Muscle of leg (tissue), 3 donors: ENCODE measurements at regions not wholly inside any gene's neighbourhood (a gene's known extent, or its start where the extent isn't known, plus 50 kb on each side); places are given as distances from the start of the nearest gene placed in this dataset.
A peak's percentile ranks its signal among the peaks of the same experiment; 100 is the strongest.
"Not testable (repeated sequence)": the region's sequence is repeated elsewhere in the genome, so short reads cannot be mapped to it uniquely, and the experiment has no call there.

ENCODE experiments used
- DNase-seq: peaks from one replicate; pipeline ENCODE4 v3.0.0; 2013
- H3K27ac ChIP-seq: one replicate; pipeline ENCODE4 v1.5.1; 2013; ENCODE audit warnings: mild to moderate bottlenecking, low read length, control low read depth
- H3K27me3 ChIP-seq: one replicate; pipeline ENCODE4 v1.6.1; 2013; ENCODE audit warnings: low read length; ENCODE audit not compliant: control insufficient read depth, insufficient read depth
- H3K36me3 ChIP-seq: one replicate; pipeline ENCODE4 v1.6.1; 2013; ENCODE audit warnings: low read length; ENCODE audit not compliant: control insufficient read depth, insufficient read depth
- H3K4me1 ChIP-seq: one replicate; pipeline ENCODE4 v1.6.1; 2013; ENCODE audit warnings: low read length; ENCODE audit not compliant: control insufficient read depth, insufficient read depth
- H3K4me3 ChIP-seq: one replicate; pipeline ENCODE4 v1.5.1; 2013; ENCODE audit warnings: low read length, control low read depth
- H3K9me3 ChIP-seq: replicated peaks from 2 replicates; pipeline ENCODE4 v1.6.1; 2013; ENCODE audit warnings: low read depth, low read length; ENCODE audit not compliant: control insufficient read depth
- WGBS: methylation state at CpG from one replicate; pipeline ENCODE4 v1.1.5; 2013; ENCODE audit warnings: missing lambda C conversion rate; ENCODE audit not compliant: insufficient coverage; 5-methylcytosine and 5-hydroxymethylcytosine counted together

DNA sequence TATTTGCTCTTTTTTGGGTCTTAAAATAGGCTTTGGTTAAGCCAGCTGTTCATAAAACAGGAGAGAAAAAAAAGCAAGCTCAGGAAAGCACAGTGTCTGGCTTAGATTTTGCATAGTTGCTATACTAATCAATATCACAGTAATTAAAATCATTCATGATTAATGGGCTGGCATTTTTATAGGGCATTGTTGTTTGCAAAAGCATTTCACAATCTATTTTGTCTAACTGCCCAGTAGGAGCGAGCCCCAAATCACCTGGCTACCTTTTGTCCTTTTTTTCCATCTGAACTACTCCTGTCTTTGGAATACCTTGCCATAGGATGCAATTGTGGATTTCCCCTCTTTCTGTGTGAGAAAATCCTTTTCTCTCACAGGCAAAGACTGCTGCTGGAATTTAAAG is 619.8 kb downstream of the JRKL start:
- Histone ChIP-seq H3K9me3 (no peaks in the 10 kb centered on the region), H3K4me1 (no peaks in the 10 kb centered on the region), H3K4me3 (no peak overlapping the region), H3K36me3 (no peaks in the 10 kb centered on the region), H3K27me3 (no peaks in the 10 kb centered on the region), H3K27ac (no peak overlapping the region)
- no peak for DNase-seq
- WGBS = no CpG with 5 or more reads among the region's 1 CpG

- DNase-seq, H3K4me1 ChIP-seq, H3K9me3 ChIP-seq, H3K36me3 ChIP-seq, H3K4me3 ChIP-seq, H3K27ac ChIP-seq, H3K27me3 ChIP-seq: not testable (repeated sequence)
- 94% methylated on average over 9 of the region's 10 CpGs for WGBS
Observed at GRCh38 chr11:97010997-97011396, 621.2 kb downstream of the JRKL start.

DNA sequence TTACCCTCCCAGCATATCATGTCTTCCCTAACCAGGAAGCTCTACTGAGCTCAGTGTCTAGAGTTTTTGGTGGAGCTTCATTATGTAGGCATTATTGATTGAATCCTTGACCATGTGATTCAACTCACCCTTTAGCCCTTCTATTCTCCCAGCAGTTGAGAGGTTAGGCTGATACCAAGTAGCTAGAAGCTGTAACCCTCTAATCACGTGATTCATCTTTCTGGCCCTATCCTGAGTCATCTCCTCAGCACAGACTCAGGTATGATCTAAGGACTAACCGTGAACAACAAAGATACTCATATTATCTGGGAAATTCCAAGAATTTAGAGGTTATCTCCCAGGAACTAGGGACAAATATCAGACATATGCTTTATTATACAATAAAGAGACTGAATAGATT is 625.5 kb downstream of the JRKL start:
- WGBS = no CpG with 5 or more reads among the region's 2 CpGs
- no peaks in the 10 kb centered on the region for H3K9me3 ChIP-seq
- DNase-seq = no peak
- H3K4me3 ChIP-seq = no peak overlapping the region
- no peaks in the 10 kb centered on the region for H3K4me1 ChIP-seq
- no peaks in the 10 kb centered on the region for H3K36me3 ChIP-seq
- H3K27ac ChIP-seq = no peak overlapping the region
- H3K27me3 ChIP-seq = no peaks in the 10 kb centered on the region

DNA sequence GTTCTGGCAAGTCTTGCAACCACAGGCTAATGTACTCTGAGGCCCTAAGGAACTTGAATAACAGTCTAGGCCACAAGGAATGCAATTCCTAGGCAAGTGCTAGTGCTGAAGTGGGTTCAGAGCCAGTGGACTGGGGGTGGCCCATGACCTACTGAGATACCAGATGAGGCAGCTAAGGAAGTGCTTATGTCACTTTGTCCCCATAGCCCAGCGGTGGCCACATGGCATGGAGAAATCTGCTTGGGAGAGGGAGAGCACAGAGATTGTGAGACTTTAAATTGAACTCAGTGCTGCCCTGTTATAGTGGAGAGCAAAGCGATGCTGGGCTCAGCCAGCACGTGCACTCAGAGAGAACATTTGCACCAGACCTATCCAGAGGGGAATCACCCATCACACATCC is 629.5 kb downstream of the JRKL start:
- Histone ChIP-seq H3K9me3 (no peaks in the 10 kb centered on the region), H3K4me1 (no peaks in the 10 kb centered on the region)

DNA sequence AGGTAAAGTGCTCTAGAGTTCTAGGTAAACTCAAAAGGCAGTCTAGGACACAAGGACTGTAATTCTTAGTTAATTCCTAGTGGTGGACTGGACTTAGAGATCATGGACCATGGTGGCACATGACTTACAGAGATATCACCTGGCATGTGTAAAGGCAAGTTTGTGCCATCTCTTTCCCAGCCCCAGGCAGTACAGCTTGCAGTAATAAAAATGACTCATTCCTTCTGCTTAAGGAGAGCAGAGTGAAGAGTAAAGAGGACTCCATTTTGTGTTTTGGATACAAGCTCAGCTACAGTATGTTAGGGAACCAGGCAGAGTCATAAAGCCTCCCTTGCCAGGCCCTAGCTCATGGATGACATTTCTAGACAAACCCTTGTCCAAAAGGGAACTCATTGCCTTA is 629.9 kb downstream of the JRKL start:
- no peak overlapping the region for H3K4me3 ChIP-seq
- no peaks in the 10 kb centered on the region for H3K36me3 ChIP-seq
- no peaks in the 10 kb centered on the region for H3K9me3 ChIP-seq
- no peaks in the 10 kb centered on the region for H3K27me3 ChIP-seq
- DNase-seq = no peak
- no peak overlapping the region for H3K27ac ChIP-seq
- no peaks in the 10 kb centered on the region for H3K4me1 ChIP-seq

More for the DNA sequence above, 629.5 kb downstream of the JRKL start:
- H3K36me3 ChIP-seq = no peaks in the 10 kb centered on the region
- no peak overlapping the region for H3K27ac ChIP-seq
- no peak overlapping the region for H3K4me3 ChIP-seq
- WGBS = no CpG with 5 or more reads among the region's 3 CpGs
- no peak for DNase-seq
- H3K27me3 ChIP-seq = no peaks in the 10 kb centered on the region

DNA sequence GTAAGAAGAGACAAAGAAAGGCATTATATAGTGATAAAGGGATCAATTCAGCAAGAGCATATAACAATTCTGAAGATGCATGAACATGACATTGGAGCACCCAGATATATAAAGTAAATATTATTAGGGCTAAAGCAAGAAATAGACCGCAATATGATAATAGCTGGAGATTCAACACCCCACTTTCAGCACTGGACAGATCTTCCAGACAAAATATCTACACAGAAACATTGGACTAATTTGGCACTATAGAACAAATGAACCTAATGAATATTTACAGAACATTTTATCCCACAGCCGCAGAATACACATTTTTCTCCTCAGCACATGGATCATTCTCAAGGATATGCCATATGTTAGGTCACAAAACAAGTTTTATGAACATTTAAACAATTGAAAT is 633.1 kb downstream of the JRKL start:
- H3K27me3 ChIP-seq = no peaks in the 10 kb centered on the region
- no peak overlapping the region for H3K4me3 ChIP-seq
- no peak overlapping the region for H3K27ac ChIP-seq
- no CpG with 5 or more reads among the region's 2 CpGs for WGBS
- H3K4me1 ChIP-seq = no peaks in the 10 kb centered on the region
- H3K9me3 ChIP-seq = no peaks in the 10 kb centered on the region
- DNase-seq = no peak
- H3K36me3 ChIP-seq = no peaks in the 10 kb centered on the region

DNA sequence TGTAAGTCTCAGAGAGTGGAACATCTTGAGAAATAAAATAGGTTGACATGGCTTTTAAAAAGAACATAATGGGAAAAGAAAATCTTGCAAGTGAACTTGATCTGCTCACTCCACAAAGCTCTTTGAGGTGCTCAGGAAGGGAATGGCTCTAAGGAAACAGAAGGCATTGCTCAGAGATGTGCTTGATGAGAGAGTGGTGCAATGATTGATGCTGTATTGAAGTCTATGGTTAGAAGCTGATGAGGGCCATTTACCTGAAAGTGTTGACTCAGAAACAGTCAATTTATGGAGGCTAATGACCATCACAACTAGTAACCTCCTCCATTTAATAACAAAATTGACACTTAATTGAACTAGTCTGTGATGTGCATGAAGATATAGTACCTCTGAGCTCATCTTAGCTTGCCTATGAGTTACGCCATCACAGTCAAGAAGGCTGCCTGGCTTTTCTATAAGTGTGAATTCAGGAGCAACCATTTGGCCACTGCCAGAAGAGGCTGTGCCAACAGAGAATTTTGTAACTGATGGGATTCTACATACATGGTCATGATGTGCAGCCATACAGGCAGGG is 639.1 kb downstream of the JRKL start:
- Histone ChIP-seq H3K27me3 (no peaks in the 10 kb centered on the region), H3K4me1 (no peaks in the 10 kb centered on the region), H3K9me3 (no peaks in the 10 kb centered on the region), H3K27ac (no peak overlapping the region), H3K4me3 (no peak overlapping the region), H3K36me3 (no peaks in the 10 kb centered on the region)
- DNase-seq = no peak
- WGBS = 86% methylated on average over 1 of the region's 1 CpG

- H3K4me3 ChIP-seq = no peak overlapping the region
- H3K36me3 ChIP-seq = no peaks in the 10 kb centered on the region
- H3K9me3 ChIP-seq = no peaks in the 10 kb centered on the region
- 76% methylated on average over 4 of the region's 5 CpGs for WGBS
- no peaks in the 10 kb centered on the region for H3K27me3 ChIP-seq
- no peaks in the 10 kb centered on the region for H3K4me1 ChIP-seq
- no peak for DNase-seq
- H3K27ac ChIP-seq = no peak overlapping the region
Observed at GRCh38 chr11:97033178-97033577, 643.4 kb downstream of the JRKL start.

DNA sequence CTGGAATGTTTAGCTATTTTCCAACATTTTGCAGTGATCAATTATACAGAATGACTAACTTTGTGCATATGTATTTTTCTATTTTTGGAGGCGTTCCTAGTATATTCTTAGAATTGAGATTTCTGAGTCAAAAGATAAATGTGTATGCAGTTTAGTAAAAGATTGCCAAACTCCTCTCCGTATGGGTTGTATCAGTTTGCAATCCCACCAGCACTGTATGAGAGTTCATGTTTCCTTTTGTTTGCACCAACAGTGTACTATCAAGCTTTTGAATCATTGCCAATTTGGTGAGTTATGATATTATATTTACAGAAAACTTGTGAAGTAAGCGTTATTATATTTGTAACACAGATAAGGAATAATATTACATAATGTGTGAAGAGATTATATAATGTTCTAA is 658.7 kb downstream of the JRKL start:
- no peaks in the 10 kb centered on the region for H3K9me3 ChIP-seq
- no peaks in the 10 kb centered on the region for H3K36me3 ChIP-seq
- no peaks in the 10 kb centered on the region for H3K27me3 ChIP-seq
- no peak overlapping the region for H3K4me3 ChIP-seq
- no peaks in the 10 kb centered on the region for H3K4me1 ChIP-seq
- DNase-seq = peak; percentile 3
- H3K27ac ChIP-seq = no peak overlapping the region
- WGBS = no CpG with 5 or more reads among the region's 3 CpGs

- 100% methylated on average over 1 of the region's 1 CpG for WGBS
- no peaks in the 10 kb centered on the region for H3K36me3 ChIP-seq
Observed at GRCh38 chr11:97060184-97060583, 670.4 kb downstream of the JRKL start.

DNA sequence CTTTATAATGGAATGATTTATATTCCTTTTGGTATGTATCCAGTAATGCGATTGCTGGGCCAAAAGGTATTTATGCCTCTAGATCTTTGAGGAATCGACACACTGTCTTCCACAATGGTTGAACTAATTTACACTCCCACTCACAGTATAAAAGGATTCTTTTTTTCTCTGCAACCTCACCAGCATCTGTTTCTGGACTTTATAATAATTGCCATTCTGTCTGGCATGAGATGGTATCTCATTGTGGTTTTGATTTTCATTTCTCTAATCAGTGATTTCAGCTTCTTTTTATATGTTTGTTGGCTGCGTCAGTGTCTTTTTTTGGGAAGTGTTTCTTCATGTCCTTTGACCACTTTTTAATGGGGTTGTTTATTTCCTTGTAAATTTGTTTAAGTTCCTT is 679.3 kb downstream of the JRKL start:
- no CpG with 5 or more reads among the region's 3 CpGs for WGBS
- Histone ChIP-seq H3K27ac (no peak overlapping the region), H3K36me3 (no peaks in the 10 kb centered on the region), H3K9me3 (peaks cover 23% of the 10 kb centered on the region), H3K4me1 (no peaks in the 10 kb centered on the region), H3K27me3 (no peaks in the 10 kb centered on the region), H3K4me3 (no peak overlapping the region)
- no peak for DNase-seq

More at GRCh38 chr11:97060184-97060583, 670.4 kb downstream of the JRKL start:
- Histone ChIP-seq H3K4me1 (no peaks in the 10 kb centered on the region), H3K9me3 (peaks cover 19% of the 10 kb centered on the region), H3K27me3 (no peaks in the 10 kb centered on the region), H3K4me3 (no peak overlapping the region), H3K27ac (no peak overlapping the region)
- DNase-seq = no peak
